ENCODE measurements at regions not wholly inside any gene's neighbourhood (a gene's known extent, or its start where the extent isn't known, plus 50 kb on each side); places are given as distances from the start of the nearest gene placed in this dataset.

GRCh38 chr3:159149131-159149530, 347.3 kb downstream of the MFSD1 start:
- FAIRE-seq (no peak), DNase-seq (ENCODE audit: extremely low read depth in 1 of 4, low spot score in 3 of 4) (no peak), ATAC-seq (no peak)
- in situ Hi-C loops (cut with MboI) = no loop called here
- H3K9me3 ChIP-seq (replicated peaks; ENCODE audit: control insufficient read depth, insufficient read depth, low read depth, low read length) = no peaks in the 10 kb centered on the region
- no peaks in the 10 kb centered on the region for H3K4me1 ChIP-seq (replicated peaks in 1 of 2; ENCODE audit: control insufficient read depth in 2 of 2, insufficient read depth in 2 of 2, low read length in 2 of 2)
- H3K4me3 ChIP-seq = no peak overlapping the region
- no peak overlapping the region for H3K9ac ChIP-seq (ENCODE audit: insufficient read depth in 1 of 2, low read depth in 2 of 2, low read length in 2 of 2)
- no peaks in the 10 kb centered on the region for H3K36me3 ChIP-seq (ENCODE audit: control insufficient read depth, insufficient read depth, low read length)
- no peak overlapping the region for H2AFZ ChIP-seq (ENCODE audit: low read depth, low read length)
- no peaks in the 10 kb centered on the region for H3K79me2 ChIP-seq (ENCODE audit: control insufficient read depth, insufficient read depth, low read length)
- intact Hi-C loops (cut with micrococcal nuclease) = no loop called here
- no peaks in the 10 kb centered on the region for H4K20me1 ChIP-seq (replicated peaks; ENCODE audit: control insufficient read depth, insufficient read depth, low read length)
- H3K9me1 ChIP-seq (ENCODE audit: control insufficient read depth, insufficient read depth, low read length) = no peaks in the 10 kb centered on the region
- H3K4me2 ChIP-seq (ENCODE audit: insufficient read depth, low read length) = no peak overlapping the region
- H3K27ac ChIP-seq (ENCODE audit: extremely low read depth, low read depth, low read length) = no peak overlapping the region
- ChIA-PET CTCF (ENCODE audit: low intra/inter-chr PET ratio) (no interaction called here), POLR2A (no interaction called here)
- 3% methylated on average over 7 of the region's 7 CpGs for WGBS (ENCODE audit: insufficient coverage, low coverage, missing lambda C conversion rate)
- no peak for TF ChIP-seq ARID2 (IDR thresholded peaks at IDR 0.05)
- no peak for TF ChIP-seq EP300 (IDR thresholded peaks at IDR 0.05; ENCODE audit: low read length)
- no peak for TF ChIP-seq MBD2 (IDR thresholded peaks at IDR 0.05; ENCODE audit: borderline replicate concordance, low read depth)
- TF ChIP-seq TEAD4 (IDR thresholded peaks at IDR 0.05; ENCODE audit: low read length) = no peak
- TF ChIP-seq TEAD4 (CRISPR knock-in tag; IDR thresholded peaks at IDR 0.05; ENCODE audit: borderline replicate concordance) = no peak
- no peak for TF ChIP-seq AFF4 (CRISPR knock-in tag; IDR thresholded peaks at IDR 0.05)
- TF ChIP-seq NR2C2 (CRISPR knock-in tag; IDR thresholded peaks at IDR 0.05) = no peak
- TF ChIP-seq NR2C2 (tag; IDR thresholded peaks at IDR 0.05) = no peak
- TF ChIP-seq HCFC1 (IDR thresholded peaks at IDR 0.05; ENCODE audit: low read depth, low read length) = no peak
- no peak for TF ChIP-seq NCOR1 (IDR thresholded peaks at IDR 0.05)
- TF ChIP-seq SP2 (IDR thresholded peaks at IDR 0.05; ENCODE audit: extremely low read depth, low read depth, low read length, poor library complexity, severe bottlenecking) = no peak
- TF ChIP-seq RBM25 (IDR thresholded peaks at IDR 0.05; ENCODE audit: low read depth, low read length, severe bottlenecking) = no peak
- TF ChIP-seq RBM22 (IDR thresholded peaks at IDR 0.05; ENCODE audit: low read depth, low read length, poor library complexity, severe bottlenecking) = no peak
- no peak for TF ChIP-seq ZBTB5 (IDR thresholded peaks at IDR 0.05)
- no peaks in the 10 kb centered on the region for H3K27me3 ChIP-seq (ENCODE audit: control insufficient read depth in 2 of 2, insufficient read depth in 2 of 2, low read length in 2 of 2)
- BruUV-seq (replicated peaks) = no TSS peak
